ENCODE measurements at regions not wholly inside any gene's neighbourhood (a gene's known extent, or its start where the extent isn't known, plus 50 kb on each side); places are given as distances from the start of the nearest gene placed in this dataset.

DNA sequence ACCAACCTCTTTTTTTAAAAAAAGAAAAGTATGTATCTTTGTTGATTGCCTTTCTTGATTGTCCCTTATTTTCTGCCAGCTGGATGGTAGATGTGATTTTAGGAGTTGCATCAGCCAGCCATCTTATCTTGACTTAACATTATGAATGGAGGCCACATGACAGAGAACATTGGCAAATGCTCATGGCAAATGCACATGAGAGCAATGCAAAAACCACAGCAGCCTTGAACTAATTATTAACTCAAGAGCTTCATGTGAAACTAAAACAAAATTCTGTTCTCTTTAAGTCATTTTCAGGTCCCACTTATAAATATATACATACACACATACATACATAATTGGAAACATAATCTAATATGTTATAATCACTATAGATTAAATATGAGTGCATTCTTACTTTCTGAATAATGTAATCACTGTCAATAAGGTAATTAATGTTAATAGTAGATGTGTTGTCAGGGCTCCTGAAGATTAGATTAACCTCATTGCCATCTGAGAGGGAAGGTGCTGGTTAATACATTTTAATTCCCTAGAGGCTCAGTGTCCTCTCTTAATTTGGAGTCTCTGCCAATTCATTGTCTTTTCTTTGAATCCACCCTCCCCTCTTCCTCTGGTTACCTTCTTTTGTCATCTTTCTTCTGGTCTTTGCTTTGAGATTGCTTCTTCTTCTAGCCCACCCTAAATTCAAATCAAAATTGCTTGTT is 962.2 kb downstream of the ADGRL2 start:
- DNase-seq (ENCODE audit: low spot score) = no peak

DNA sequence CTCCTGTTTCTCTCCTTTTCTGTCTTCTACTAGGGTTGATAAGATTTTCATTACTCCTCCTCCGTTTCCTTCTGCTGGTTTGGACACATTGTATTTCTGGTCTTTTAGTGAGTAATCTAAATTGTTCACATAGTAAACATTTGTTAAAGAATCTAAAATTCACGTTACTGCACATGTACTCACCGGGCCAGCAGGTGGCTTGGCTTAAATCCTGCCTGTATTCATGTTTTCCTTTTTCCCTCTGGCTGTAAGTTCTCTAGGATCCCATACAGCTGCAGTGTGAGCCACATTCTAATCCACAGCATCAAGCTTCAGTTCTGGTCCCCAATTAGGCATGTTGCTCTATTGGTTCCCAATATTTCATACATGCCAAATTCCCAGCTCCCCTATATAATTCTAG is 958.3 kb downstream of the ADGRL2 start:
- no peak for DNase-seq (ENCODE audit: low spot score)

DNA sequence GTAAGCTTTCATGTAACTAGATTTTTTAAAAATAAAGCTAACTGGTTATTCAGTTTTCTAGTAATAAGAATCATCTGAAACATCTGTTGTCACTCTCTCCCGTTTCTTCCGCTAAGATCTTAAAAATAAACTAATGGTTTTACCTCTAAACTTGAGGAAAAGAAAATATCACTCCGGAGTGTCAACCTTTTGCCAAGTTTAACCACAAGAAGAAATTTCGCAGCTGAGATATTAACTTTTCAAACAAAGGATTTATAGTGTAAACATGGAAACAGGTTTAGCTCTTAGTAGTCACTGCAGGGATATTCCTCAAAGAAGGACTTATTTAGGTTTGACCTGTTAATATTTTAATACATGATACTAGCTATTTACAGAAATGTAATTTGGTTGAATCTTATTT is 954.9 kb downstream of the ADGRL2 start:
- no peak for DNase-seq (ENCODE audit: low spot score)

DNA sequence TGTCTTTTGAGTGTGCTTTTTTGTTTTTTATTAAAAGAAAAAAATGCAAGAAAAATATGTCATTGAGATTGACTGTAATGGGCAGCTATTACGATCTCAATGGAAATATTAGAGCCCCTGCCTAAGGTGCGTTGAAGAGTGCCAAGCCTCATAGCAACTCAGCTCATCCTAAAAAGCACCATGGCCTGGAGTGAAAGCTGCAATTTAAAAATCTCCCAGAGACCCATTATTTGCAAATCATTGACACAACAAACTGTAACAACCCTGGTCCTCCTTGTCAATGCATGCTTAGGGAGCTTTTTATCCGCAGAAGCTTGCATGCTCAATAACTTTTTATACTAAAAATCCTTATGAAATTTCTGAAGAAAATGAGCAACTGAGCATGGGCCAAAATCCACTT is 954.5 kb downstream of the ADGRL2 start:
- no peak for DNase-seq (ENCODE audit: low spot score)

DNA sequence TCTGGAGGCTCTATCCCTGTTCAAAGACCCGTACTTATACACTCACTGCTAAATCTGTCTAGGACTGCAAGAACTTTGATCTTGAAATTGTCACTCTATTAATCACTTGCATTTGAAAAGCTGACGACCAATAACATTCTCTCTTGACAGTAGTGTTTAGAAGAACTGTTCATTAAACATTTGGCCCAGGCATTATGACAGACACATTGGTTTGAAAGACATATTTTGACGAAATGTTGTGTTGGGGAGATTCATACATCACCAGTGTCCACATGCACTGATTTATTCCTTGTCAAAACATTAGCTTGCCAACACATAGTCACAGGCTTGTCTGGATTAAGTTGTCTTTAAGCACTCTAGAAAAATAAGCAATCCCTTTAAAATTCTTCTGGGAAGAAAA is 951.3 kb downstream of the ADGRL2 start:
- no peak for DNase-seq (ENCODE audit: low spot score)

DNA sequence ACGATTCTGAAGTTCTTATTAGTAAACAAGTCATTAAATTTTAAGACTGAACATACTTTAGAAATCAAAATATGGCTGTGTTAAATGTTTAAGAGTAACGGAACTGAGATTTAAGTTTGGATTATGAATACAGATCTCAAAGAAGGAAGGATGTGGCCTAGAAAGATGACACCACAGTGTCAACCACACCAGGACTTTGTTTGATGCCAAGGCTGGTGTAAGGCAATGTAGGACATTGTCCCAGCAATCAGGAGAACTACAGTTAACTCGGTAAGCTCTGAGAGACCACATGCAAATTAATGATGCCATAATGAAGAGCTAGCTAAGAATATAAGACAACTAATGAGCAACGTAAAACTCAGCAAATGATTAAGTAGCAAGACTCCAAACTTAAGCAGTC is 932.9 kb downstream of the ADGRL2 start:
- no peak for DNase-seq (ENCODE audit: low spot score)

DNA sequence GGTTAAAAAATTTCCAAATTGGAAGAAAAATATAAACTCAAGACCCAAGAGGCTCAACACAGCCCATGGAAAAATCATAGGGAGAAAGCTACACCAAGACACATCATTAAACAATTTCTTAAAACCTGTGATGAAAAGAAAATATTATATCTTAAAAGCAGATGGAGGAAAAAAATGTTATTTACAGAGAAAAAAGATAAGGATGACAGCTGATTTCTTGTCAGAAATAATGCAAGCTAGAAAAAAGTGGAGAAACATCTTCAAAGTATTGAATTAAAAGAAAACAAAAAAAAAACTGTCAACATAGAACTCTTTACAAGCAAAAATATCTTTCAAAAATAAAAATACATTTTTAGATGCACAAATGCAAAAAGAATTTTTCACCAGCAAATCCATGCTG is 930.5 kb downstream of the ADGRL2 start:
- DNase-seq (ENCODE audit: low spot score) = no peak

DNA sequence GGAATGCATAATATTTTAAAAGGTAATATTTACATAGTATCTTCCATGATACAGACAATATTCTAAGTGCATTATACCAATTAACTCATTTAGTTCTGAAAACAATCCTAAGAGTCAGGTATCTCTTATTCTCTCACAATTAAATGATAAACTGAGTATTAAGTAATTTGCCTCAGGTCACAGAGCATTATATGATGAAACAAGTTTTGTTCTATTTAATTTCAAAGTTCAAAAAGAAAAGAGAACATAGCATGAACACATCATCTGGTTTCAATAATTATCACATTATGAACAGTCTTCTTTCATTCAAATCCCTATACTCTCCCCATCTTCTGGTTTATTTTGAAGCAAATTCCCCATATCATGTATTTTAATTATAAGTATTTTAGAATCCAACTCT is 927.5 kb downstream of the ADGRL2 start:
- DNase-seq (ENCODE audit: low spot score) = no peak

DNA sequence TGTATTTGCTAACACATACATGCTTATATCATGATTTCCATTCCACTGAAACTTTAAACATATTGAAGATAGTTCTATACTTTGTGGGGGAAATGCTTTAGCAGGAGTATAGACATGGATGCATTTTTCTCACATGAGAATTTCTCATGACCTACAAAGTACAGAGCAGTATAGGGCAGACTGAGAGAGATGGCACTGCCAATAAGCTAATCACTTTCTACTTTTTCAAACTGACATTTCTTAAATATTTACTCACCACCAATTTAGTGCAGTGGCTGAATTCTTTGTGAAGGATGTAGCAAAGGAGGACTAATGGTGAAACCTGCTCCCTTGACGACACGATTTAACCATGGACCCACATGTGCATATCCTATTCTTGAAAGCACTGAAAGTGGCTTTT is 923.5 kb downstream of the ADGRL2 start:
- no peak for DNase-seq (ENCODE audit: low spot score)

DNA sequence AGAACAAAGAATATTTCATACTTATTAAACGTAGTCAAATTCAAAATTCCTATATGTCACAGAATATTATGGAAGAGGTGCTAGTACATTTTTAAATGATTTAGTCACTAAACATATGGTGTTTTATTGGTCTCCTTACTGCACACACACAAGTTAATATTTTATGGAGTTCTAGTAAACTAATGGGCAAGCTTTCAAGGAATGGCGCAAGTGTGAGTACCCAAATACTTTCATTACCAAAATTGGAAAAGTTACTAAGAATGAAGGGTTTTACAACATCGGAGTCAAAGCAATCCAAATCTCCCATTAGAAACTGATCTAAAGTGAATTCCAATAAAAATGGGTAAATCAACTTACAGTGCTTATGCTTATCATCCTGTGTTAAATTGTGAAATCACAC is 921.9 kb downstream of the ADGRL2 start:
- DNase-seq (ENCODE audit: low spot score) = no peak

DNA sequence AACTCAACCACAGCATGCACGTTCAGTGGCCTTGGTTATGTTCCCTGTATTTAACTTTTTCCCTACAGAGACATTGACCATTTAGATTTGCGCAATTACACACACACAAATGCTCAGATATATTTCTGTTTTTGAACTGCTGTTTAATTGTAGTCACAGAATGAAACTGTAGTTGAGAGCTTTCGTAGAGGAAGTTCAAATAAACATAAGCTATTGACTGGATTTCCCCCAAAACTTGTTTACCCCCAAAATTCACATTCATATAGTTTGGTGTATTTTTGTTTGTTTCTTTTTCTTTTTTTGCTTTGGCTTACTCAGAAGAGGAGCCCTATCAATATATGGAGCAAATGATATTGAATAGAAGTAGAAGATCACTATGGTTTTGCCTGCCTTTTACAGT is 921.0 kb downstream of the ADGRL2 start:
- DNase-seq (ENCODE audit: low spot score) = no peak

DNA sequence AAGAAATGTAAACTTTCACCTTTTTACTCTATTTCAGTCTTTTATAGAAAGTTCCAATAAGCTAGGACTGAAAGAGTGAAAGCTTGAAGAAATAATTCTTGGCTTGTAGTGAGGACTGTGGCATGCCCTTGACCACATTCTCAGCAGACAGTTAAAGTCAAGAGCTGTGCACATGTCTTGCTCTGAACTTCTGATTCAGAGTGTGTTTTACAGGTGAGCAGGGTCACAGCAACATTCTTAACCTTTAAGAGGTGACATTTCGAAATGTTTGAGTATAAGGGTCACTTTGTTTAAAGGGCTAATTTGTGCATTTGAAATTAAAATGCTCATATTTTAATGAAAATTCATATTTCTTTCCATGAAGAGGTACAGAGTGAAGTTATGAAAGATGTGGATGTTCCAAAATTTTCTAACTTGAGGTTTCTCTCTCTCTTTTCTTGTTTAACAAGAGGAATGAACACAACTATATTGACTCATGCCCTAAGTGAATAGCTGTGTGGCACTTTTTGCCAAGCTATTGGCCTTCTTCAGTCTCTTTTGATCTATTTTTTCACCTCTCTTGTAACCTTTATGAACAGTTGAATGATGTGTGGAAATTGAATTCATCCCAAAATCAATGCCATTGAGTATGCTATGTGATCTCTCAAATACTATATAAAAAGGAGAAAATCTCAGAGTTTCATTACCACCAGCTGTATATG is 918.1 kb downstream of the ADGRL2 start:
- DNase-seq (ENCODE audit: low spot score) = no peak

DNA sequence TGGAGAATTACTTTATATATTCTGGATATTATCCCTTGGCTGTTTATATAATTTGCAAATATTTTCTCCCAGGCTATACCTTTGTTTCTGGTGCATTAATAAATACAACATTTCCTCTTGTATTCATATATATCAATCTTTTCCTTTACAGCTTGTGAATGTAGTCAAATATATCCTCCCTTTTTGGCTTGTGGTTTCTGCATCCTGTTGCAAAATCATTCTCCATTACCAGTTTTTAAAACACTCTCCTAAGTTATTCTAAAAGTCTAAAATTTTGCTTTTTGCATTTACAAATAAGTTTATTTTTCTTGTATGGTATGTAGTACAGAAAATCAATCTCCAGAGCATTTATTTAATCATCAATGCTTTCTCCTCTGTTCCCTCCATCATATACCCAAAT is 909.4 kb downstream of the ADGRL2 start:
- DNase-seq (ENCODE audit: low spot score) = no peak

DNA sequence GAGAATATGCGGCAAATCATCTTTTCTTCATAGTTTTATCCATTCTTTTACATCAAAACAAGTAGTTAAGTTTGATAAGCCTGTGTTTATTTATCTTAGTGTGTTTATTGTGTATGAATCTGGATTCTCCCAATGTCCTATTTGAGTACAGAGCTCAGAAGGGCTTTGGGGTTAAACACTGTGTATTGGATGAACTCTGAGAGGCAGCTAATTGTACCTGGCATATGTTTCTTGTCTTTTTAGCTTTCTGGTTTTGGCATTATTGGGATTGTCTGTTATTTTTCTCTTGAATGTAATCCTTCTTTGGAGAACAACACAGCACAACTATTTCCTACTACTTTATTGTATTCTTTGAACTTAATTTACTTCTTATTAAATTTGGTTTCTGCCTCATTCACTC is 906.9 kb downstream of the ADGRL2 start:
- DNase-seq (ENCODE audit: low spot score) = no peak

DNA sequence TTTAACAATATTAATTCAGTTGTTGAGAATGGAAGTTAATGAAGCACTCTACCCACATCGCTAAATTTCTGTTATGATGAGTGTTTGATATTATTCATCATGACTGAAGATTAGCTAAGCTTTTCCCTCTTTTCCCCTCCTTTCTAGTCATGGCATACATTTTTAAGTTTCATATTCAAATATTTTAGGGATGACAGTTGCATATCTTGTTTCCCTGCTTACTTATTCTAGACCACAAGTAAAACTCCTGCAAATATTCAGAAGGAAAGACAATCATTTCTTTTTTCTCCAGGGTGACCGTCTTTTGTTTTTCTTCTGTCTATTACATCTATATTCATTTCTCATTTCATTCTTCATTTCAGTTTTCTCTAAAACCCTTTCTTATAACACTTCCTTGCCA is 906.0 kb downstream of the ADGRL2 start:
- no peak for DNase-seq (ENCODE audit: low spot score)

DNA sequence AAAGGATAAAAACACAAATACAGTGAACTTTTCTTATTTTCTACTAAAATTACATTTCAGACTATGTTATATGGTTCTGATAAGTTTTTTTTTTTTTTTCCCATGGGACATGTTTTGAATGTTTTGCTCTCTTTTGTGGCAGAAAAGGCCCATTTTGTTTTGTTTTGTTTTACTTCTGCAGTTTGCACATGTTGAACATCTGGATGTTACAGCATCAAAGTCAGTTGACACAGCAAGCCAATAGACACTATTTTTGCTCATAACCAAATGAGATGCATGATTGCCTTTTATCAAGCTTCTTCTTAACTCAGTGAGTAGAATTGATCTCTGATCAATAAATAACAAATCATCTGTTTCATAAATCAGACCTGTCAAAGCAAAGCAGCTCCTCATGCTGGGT is 904.2 kb downstream of the ADGRL2 start:
- DNase-seq (ENCODE audit: low spot score) = no peak

DNA sequence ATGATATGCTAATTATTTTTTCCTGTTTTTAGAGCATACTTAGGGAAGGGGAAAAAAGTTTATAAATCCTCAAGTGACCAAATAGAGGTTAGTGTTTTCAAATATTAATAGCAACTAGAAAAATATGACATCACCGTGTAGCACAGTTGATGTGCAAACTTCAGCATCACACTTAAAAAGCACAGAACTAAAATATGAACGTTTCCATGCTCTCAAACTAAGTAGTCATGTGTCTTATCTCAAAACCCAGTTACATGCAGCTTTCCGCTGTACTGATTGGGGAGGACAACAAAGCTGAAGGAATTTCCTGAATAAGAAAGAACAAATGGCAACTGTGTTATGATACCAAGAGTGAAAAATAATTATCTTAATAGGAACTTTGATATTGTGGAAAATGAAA is 903.7 kb downstream of the ADGRL2 start:
- DNase-seq (ENCODE audit: low spot score) = no peak

DNA sequence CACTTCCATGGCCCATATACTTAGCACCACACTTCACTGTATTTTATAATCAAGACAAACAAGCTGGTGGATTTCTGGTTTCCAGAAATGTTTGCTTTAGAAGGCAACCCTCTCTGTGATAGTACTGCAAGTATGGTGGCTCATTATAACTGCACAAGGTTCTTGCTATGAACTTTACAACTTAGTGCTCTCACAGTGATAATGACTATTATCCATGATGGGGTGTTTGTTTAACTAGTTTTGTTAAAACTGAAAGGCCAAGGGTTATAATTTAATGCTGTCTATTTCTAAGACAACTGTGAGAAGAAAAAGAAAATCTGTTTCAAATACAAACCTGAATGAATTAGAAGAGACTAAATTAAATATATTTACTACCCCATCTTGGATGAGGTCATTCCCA is 903.2 kb downstream of the ADGRL2 start:
- DNase-seq (ENCODE audit: low spot score) = no peak

DNA sequence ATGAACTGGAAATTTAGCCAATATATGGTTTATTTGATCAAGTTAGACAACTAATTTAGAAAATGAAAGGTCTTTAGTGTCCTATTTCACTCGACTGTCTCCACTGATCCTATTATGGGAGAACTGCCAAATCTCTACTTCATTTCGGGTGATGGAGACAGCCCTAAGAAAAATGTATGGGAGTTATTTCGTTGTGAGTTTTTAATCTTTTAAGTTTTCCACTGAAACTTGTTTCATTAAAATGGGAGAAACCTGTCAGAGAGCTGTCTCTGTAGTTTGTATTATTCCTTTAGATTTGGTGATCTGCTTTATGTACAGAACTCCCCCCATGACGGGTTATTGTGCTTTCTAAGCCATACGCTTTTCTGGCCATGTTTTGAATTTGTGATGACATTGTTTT is 899.7 kb downstream of the ADGRL2 start:
- DNase-seq (ENCODE audit: low spot score) = no peak

DNA sequence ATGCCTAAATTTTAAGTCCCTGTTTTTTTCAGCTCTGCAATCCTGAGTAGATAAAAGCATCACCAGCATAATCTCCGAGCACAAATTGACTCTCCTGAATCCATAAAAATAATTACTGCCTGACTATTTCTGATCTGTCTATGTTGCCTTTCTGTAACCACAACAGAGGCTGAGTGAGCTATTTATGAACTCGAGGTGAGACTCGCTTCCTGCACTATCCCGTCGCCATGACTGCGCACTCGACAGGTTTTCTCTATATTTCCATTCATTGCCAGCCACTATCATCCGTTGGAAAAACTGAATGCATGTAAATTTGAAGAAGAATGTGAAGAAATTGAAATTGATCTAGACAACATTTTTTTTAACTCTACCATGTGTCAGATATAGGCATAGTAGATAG is 897.2 kb downstream of the ADGRL2 start:
- no peak for DNase-seq (ENCODE audit: low spot score)

DNA sequence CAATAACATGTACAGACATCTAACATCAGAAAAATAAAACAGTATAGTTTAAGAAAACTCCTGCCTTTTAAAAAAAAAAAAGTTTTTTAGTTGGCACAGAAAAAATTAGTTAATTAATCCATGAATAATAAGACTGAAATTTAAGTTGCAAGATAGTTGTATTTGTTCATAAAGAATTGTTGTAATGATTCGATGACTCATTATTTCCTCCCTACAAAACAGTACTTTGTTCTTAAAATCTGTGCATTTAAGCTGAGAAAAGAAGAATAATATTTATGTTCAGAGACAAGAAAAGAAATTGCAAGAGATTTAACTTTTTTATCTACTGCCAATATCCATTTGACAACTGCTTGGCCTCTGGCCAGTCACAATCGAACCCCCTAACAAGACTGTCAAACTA is 894.7 kb downstream of the ADGRL2 start:
- DNase-seq (ENCODE audit: low spot score) = no peak

DNA sequence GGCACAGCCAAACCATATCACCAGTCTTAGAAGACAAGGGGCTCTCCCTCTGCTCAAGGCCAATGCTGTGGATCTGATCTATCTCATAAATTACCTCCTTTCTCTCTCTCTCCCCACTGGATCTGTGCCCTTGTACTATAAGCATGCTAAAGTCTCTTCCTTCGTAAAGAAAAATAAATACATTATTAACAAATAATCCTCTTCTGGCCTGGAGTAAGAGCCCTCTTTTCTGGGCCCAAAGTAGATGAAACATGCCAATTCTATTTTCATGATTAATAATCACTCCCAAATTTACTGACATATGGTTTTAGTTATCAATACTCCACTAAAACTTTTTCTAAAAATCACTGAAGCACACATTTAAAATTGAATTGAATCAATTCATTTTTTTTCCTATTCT is 889.7 kb downstream of the ADGRL2 start:
- DNase-seq (ENCODE audit: low spot score) = no peak

DNA sequence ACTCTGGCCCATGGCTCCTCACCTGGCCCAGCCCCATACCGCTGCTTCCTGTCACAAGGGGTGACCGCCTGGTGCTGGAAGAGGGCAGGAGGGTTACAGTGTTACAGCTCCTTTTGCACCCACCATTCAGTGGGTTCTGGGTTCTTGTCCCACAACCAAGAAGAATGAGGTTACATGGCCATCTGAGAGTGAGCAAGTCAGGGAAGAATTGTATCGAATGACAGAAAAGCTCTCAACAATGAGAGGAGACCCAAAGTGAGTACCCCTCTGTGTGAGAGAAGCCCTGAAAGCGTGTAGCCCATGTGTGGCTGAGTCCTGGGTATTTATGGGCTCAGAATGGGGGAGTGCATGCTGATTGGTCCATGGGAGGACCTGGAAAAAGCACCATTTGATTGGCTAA is 888.5 kb downstream of the ADGRL2 start:
- DNase-seq (ENCODE audit: low spot score) = no peak

DNA sequence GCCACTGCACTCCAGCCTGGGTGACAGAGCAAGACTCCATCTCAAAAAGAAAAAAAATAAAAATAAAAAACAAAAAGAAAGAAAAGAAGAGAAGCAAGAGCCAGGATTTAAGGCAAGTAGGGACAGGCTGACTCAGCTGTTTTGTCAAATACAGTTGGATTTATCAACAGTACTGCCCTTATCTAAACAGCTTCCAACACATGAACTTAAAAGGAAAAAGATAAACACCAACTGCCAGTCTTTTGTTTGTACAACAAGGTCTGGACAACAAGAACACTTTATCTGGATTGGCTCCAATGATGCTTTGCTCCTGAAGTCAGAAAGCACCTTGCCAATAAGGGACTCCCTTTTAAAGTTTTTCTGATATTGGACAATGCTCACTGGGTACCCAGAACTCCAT is 886.0 kb downstream of the ADGRL2 start:
- DNase-seq (ENCODE audit: low spot score) = no peak

Measured in germinal center (tissue), 1 donor.